Activated CD8-positive, alpha-beta memory T cell treated with anti-CD3 and anti-CD28 coated beads, Interleukin-2, amount 50 U/mL, for 24 hours (primary cell): ENCODE measurements at regions not wholly inside any gene's neighbourhood (a gene's known extent, or its start where the extent isn't known, plus 50 kb on each side); places are given as distances from the start of the nearest gene placed in this dataset.

Source experiments
- DNase-seq: peaks from one replicate; pipeline ENCODE4 v3.0.0-alpha.2; 2020; ENCODE audit errors: extremely low read depth

DNA sequence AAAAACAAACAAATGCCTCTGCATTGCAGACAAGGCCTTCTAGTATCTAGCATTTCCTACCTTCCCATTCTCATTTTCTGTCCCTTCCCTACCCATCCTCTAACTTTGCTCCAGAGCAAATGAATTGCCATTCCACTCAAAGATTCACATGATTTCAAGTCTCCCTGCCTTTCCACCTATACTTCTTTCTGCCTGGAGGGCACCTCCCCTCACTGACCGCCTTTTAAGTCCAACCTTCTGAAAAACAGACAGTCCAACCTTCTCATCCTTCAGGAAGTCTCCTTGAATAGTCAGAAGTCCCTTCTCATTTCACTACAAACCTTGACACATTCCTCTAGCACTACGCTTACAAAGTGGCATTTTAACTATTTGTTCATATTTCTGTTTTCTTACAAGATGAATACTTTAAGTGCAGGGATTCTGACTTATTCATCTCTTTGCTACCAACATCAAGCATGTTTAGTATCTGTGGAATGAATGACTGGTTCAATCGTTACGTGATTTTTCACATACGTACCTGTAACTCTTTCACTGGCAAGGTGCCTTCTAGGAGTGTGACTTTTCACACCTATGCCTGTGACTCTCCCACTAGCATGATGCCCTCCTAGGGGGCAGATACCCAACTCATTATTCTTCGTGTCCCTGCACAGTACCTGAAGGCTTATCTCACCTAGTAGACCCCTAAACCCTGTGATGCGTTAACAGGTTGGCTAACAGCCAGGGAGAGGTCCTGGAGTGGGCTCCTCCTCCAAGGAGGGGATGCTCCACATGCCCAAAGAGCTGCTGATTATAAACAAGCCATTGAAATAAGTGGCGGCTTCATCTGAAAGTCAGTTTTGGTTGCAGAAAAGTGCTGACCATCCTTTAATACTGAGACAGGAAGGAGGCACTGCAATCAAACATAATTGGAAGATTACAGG lies 356.2 kb downstream of the MYCN start:
- no peak for DNase-seq

DNA sequence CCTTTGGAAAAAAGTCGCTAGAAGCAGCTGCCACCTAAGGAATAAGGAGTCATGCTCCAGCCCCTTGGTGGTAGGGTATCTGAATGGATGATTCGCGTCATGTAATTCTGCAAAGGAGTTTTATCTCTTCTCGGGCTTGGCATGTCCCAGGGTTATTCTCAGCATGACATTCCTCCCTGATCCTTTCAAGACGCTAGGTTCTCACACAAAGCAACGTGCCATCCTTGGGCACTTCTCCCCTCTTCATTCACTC lies 355.6 kb downstream of the MYCN start:
- DNase-seq: no peak

DNA sequence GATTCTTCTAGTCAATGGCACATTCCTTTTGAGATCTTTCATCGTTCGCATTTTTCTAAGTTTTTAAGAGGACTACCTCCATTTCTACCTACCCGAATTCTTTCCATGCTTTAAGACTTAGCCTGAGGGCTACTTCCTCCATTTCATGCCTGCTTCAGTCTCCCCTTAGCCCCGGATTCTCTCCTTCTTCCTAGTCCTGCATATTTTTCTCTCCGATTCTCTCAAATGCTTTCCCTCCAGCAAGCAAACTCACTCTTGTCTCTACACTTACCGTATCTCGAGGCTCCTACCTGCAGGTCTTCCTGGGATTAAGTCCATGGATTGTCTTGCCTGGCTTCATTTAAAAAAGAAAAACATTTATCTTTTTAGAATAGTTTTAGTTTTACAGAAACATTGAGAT lies 354.4 kb downstream of the MYCN start:
- no peak for DNase-seq

DNA sequence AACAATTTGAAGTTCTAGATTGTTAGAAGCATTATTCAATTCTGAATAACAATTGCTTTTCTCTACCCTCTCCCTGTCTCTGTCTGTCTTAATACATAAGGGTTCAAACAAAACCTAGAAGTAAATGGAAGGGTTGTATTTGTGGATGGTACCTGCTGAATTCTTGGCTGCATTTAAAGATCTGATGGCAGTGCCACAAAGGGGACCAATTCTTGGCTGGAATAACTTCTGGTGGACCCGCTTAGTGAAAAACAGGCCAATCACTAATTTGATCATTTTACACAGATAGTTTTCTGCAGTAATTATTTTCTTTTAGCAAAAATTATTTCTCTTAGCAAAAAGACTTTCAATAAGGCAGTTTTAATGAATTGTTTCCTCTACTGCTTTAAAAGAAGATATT lies 353.5 kb downstream of the MYCN start:
- DNase-seq: no peak

DNA sequence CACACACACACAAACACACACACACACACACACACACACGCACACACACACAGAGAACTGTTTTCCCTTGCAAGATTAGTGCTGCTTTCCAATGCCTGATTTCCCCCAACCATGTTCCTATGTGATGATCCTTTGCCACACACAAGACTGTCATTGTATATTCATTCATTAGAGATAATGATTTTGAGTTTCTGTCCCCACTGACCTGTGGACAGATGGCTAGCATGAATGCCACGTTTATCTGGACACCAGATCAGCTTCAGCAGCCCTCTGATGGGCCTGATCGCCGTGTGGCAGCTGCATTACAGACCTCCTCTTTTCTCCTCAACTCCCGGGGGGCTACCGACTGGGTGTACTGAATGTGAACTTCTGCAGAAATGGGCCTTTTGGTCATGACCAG lies 353.0 kb downstream of the MYCN start:
- DNase-seq: no peak

DNA sequence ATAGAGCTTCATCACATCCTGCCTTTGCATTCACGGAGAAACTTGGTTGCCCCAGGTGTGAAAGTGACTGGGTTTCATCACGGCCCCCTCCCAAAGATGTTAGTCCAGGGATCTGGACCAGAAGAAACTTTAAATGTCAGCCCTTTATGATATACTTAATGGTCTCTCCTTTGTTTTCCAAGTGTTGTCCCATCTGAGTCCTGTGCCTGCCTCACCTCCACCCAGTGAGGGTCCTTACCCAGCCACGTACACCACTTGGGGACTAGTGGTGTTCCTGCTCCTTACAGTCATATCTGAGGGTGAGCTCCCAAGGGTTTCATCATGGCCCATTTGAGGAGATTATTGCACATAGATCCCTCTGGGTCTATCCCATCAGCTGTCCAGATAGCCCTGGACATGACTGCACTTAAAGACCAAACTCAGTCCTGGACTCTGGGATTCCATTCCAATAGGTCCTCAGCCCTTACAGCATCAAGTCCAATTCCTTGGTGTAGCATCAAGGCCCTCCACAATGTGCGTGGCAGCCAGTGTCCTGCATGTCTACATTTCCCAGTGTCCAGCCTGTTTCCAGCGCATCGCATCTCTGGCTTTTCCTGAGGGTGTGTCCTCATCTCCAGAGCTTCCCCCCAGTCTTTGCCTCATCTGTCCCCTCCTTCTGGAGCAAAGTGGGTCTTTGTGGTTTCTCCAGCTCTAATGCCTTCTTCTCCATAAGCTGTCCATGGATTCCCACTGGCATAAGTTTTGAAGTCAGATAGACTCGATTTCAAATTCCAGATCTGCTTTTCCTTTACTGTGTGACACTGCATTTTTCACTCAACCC lies 351.6 kb downstream of the MYCN start:
- DNase-seq: no peak

DNA sequence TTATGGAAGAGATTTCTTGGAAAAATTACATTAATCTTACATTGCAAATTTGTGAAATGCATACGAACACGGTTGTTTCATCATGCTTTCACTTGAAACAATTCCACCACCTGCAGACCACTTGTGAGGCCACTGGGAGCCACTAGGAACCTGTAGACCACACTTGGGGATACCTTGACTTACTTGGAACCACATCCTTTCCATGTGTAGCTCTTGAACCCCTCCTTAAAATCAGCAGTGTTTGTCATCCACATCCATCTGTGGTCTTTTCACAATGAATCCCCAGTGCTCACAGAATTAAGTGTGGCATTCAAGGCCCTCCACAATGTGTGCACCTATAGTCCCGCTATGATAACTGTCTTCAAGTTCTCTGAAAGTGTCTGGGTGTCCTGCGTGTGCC lies 350.9 kb downstream of the MYCN start:
- no peak for DNase-seq

DNA sequence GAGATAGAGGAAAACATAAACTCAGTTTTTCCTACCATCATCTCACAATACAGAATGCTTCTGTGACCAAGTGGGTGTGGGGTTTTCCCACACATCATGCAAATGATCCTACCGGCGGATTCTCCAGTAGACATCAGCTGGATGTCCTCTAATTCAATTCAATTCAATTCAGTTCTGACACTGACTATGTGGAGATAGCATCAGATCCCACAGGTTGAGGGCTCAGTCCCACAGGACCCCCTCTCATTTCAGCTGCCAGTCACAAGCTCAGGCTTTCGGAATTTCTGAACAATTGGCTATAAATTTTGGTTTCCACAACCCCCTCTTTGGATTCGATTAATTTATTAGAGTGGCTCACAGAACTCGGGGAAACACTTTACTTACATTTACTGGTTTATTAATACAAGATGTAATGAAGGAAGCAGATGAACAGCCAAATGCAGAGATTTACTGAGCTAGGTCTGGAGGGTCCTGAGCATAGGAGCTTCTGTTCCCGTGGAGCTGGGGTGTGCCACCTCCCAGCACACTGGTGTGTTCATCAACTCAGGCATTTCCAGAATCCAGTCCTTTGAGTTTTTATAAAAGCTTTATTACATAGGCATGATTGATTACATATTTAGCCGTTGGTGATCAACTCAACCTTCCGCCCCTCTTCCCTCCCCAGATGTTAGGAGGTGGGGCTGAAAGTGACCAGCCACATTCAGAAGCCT lies 350.1 kb downstream of the MYCN start:
- DNase-seq: no peak

DNA sequence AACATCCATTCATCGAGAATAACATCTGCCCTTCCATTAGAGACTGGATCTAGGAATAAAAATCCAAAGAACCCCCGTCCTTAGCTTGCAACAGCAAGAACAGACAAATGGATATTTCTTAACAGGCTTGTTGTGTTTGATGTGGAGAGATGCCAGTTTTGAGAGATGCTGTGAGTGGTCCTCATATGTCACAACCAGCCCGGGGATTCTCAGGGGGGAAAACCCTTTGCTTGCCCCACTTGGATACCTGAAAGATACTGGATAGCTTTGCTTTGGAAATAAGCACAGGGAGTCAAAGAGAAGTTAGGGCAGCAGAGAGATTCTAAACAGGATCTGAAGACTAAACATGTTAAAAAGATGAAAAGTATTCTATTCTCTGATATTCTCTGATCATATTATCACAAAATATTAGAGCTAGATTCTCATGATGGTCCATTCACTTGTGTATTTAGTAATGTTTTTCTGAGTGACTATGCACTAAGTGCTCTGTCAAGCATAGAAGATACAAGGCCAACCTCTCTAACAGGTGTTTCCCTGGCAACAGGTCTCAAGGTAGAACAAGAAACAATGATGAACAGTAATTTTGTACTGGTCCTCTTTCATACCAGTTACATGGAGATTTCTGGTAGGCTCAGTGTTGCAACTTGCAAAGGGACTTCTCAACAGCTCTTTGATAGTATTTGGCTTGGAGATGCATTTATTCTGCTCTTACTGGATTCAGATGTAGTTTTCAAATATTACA lies 348.2 kb downstream of the MYCN start:
- no peak for DNase-seq

DNA sequence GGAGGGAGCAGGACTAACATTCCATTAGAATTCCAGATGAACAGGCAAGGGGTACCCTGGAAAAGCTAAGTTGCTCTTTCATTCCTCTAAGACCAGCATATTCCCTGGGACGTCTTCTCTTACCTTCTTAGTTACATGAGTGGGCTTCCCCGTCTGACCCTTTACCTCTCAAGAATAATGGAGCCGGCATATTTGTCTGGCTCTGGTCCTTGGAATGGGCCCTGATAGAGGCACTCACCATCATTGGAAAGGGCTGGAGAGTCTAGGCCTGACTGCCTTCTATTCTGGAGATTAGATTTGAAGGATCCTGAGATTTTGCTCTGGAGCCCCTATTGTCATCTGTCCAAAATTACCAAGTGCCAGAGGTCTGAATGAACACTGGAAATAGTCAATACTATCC lies 347.5 kb downstream of the MYCN start:
- DNase-seq: no peak

DNA sequence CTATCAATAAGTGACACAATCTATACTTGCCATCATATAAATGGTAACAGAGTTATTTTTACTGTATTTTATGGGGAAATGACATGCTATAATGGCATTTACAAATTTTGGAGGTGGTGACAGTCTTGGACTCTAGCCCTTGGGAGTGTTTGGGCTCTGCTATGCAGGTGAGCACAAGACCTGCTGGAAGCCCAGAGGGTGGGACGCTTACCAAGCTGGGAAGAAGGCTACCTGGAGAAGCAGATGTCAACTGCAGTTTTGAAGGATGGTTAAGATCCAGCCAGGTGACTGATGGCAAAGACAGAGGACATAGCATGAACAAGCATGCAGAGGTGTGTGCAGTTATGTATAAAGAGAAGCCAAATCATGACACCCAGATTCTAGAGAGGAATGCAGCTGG lies 346.9 kb downstream of the MYCN start:
- DNase-seq: no peak

DNA sequence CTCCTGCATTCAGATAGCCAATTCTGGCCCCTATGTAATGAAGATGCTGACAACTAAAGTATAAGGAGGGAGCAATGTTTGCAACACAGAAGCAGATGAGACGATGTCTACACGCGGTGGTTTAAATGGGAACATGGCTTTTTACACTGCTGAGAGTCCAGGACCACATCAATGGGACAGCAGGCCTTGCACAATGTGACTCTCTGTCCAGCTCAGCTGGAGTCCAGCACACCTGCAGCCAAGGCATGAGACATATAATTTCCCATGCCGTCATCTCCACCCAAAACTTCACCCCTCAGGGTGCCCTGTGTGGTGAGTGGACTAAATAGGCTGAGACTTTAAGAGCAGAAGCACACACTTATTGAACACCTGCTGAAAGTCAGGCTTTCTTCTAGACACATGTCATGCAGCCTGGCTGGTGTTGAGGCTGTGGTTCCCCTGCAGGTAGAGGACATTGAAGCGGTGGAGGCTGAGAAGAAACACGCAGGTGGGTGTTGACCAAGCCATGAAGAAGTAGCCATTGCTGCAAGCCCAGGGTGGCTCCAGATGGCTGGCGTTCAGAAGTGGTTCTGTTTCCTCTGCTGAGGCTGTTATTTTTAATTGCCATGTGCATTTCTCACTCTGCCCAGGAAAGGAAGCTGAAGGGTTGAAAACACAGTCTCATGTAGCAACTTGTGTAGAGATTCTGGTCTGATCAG lies 345.6 kb downstream of the MYCN start:
- no peak for DNase-seq

DNA sequence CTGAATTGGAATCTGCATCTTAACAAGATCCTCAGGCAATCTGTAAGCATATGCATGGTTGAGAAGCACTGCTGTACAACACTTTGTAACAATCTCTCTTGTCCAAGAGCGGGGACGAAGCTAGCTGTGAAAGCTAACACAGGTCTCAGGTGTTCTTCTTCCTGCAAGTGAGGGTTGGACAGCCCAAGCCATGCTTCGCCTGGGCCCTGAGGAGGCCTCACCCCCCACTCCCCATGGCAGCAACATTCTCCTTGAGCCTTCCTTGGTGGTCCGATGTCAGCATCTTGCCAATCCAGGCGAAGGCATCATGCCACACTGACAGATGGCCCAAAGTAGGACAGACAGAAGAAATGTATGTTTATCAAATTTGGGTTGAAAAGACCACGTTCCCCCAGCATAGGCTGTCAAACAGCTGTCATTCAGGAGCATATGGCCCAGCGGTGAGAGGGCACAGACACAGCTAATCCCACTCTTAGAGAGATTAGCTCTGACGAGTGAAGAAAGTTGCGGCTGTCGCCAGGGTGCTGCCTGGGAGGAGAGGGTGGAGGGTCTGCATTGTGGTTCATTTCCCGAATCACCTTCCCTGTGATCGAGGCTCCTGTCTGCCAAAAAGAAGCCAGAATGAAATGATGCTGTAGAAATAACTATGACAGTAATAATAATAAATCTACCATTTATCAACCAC lies 344.7 kb downstream of the MYCN start:
- DNase-seq: no peak

DNA sequence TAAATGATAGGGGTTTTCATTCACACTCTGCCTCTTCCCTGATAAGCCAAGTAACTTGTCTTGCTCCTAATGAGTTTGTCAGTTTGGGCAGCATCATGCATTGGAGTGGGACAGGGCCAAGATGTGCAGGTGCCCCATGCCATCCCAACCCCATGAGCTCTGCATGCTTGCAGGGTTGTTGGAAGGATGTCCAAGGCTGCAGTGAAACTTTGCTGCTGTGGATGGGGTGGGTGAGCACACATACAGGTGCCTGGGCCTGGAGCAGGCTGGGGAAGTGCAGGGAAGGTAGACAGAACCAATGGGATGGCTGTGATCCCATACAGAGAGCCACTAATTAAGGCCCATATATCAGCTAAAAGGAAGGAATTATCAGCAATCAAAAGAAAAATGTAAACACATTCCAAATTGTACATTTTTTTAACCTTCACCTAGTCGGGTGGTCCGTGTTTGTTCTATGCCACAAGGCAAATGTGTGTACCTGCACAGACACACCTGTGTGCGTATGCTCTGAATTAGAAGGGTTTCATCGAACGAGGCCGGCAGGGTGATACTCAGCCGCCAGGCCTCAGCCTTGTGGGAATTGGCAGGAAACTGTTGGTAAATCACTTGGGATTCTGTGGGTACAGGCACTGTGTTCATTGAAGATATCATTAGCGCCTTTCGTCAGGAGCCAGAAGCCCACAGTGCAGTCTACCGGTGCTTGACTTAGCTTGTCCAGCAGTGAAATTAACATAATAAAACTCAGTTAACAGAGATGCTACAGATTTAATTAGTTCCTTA lies 342.9 kb downstream of the MYCN start:
- DNase-seq: no peak

DNA sequence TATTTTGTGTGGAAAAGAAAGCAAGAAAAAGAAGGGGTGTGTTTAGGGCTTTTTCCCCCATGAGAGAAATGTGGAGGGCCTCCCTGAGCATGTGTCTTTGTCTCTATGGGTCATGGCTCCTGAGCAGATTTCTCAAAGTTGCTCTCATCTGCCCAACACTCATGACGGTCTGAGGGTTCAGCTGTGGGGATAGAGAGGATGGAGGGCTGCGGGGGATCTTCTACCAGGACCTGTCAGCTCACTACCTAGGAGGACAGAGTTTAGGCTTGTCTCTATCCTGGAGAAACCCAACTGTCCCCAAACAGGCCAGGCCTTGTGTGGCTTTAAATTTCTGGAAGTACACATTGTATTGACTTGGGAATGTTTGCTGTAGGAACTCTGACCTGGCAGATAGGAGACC lies 342.2 kb downstream of the MYCN start:
- no peak for DNase-seq

DNA sequence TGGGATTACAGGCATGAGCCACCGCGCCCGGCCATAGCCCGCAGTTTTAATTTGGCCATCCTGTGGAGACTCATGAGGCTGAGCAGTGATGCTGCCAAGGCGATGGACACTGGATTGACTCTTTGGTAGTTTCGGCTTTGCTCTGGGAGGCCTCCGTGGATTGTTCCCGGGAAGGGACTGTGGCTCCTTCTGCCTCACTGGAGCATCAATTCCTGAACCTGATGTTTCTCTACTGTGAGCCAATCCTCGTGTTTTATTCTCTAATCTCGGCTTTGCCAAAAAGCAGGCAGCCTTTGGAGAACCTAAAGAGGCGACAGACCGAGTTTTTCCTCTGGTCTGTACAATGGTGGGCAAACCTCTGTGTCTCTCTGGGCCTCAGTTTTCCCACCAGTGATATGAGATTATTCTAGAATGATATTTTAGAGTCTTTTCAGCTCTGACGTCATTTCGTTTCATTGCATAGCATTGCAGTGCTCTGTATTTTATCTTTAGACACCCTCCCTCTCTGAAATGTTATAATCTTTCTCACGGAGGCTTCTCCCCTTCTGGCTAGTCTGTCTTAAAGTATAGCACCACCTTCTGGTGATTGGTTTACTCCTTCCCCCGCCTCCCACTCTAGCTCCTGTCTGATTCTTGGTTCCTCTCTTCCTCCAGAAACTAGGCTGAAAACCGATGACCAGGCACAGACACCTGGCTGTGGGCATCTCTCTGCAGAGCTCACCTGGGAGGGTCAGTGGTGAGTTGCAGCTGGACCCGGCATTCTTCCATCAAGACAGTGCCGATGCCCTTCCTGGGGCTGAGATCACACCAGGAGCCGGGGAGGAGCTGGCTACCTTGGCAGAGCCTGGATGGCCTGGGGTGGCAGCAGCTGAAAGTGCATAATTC lies 341.3 kb downstream of the MYCN start:
- DNase-seq: no peak

DNA sequence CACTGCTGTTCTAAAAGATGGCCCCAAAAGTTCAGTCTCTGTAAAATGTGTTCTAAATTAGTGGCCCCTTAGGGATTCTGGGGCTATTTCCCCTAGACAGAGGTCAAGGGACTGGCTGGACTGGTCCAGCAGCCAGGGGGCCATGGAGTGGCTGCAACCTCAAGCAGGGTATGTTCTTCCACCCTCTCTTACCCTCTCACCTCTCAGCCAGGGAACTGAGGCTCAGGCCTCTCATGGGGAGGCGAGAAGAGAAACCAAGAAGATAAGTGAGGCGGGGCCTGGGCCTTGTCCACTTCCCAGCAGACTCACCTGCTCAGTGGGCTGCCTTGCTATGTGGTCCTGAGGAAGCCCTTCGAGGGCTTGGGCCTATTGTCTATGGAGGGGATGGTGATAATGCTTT lies 339.7 kb downstream of the MYCN start:
- no peak for DNase-seq

DNA sequence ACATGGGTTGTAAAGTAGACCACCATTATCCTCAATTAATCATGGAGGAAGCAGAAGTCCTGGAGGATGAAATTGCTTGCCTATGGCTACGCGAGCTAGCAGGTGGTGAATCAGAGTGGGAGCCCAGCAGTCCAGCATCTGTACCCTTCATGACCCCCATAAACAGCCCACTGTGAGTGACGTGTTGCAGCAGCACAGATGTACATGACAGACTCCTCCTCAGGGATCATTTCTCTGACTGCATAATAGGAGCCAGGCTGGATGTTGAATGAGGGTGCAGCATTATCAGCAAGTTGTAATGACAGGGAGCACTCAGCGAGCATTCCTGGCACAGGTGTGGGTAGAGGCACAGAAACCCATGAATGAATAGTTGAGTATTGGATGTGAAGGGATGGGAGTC lies 339.3 kb downstream of the MYCN start:
- no peak for DNase-seq

DNA sequence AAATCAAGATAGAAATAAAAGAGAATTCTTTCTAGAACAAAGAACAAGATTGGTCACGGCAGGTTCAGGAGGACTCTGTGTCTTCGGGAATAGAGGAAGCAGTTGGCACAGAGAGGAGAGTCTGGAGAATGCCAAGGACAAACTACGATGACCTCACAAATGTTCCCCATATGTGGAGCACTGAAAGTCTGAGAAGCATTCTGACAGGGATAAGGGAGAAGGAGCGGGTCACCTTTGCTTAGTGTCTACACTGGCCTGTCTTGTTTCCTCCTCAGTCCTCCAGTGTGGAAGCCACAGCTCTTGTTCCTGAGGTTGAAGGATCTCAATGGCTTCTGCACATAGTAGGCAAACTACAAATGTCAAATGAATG lies 338.8 kb downstream of the MYCN start:
- DNase-seq: no peak
